ENCODE measurements at regions not wholly inside any gene's neighbourhood (a gene's known extent, or its start where the extent isn't known, plus 50 kb on each side); places are given as distances from the start of the nearest gene placed in this dataset.

GRCh38 chr11:134733646-134734045 is 321.6 kb upstream of the B3GAT1 start:
- intact Hi-C loops (cut with DNase I; ENCODE audit: low total_unique reads), result no loop called here
- TF ChIP-seq CTCF (IDR thresholded peaks at IDR 0.05) (no peak), POLR2A (IDR thresholded peaks at IDR 0.05) (no peak)
- WGBS, 2 donors, result 39 to 49% methylated on average over 9 of the region's 9 CpGs
- H3K4me3 ChIP-seq (ENCODE audit: low read depth, poor library complexity, severe bottlenecking), result no peak overlapping the region
- DNase-seq (ENCODE audit: low spot score in 2 of 2), result peak in 1 of 2 donors; percentile 65

DNA sequence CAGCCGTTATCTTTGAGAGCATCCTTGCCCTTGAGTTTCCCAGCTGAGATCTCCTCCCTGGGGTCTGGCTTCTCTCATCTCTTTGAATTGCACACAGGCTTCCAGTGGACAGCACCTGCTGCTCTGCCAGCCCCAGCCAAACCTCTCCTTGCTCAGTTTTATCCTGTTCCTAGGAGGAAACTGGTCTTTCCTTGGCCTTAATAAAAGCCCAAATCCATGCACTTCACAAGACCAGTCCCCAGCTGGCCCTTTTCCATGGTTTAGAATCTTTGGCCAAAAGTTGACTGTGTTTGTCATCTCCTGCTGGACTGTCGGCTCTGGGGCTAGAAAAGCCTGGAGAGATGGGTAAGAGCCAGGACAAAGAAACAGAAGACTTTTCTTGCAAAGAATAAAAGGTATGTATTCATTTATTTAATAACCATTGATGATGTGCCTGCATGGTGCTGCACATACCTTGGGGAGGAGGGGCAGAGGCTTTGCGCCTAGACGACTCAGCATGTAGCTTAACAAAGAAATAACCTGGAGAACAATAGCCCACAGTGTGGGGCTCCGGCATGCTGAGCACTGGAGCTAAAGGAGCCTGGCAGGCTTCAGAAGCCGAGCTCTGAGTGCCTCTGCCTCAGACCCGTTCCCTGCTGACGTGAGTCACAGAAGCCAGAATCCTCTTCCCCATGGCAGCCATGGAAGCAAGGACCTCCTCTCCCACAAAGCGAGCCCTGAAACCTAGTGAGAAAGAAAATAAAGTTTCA is 319.3 kb upstream of the B3GAT1 start:
- TF ChIP-seq CTCF (IDR thresholded peaks at IDR 0.05), result no peak
- no peak for TF ChIP-seq POLR2A (IDR thresholded peaks at IDR 0.05)
- intact Hi-C loops (cut with DNase I; ENCODE audit: low total_unique reads), result no loop called here
- 46 to 56% methylated on average over 9 of the region's 9 CpGs for WGBS, 2 donors

GRCh38 chr11:134730561-134731212 is 318.6 kb upstream of the B3GAT1 start:
- peak in 1 of 2 donors; percentile 70 for DNase-seq (ENCODE audit: low spot score in 2 of 2)
- intact Hi-C loops (cut with DNase I; ENCODE audit: low total_unique reads), result no loop called here
- TF ChIP-seq POLR2A (IDR thresholded peaks at IDR 0.05), result no peak
- no peak for TF ChIP-seq CTCF (IDR thresholded peaks at IDR 0.05)
- 43 to 47% methylated on average over 5 of the region's 5 CpGs for WGBS, 2 donors
- no peak overlapping the region for H3K4me3 ChIP-seq (ENCODE audit: low read depth, poor library complexity, severe bottlenecking)

More for the DNA sequence above, 319.3 kb upstream of the B3GAT1 start:
- H3K4me3 ChIP-seq (ENCODE audit: low read depth, poor library complexity, severe bottlenecking), result no peak overlapping the region
- DNase-seq (ENCODE audit: low spot score in 2 of 2), result peak in 1 of 2 donors; percentile 74

- intact Hi-C loops (cut with DNase I; ENCODE audit: low total_unique reads), result no loop called here
- WGBS, 2 donors, result 51 to 54% methylated on average over 4 of the region's 4 CpGs
- DNase-seq (ENCODE audit: low spot score in 2 of 2), result peak in 1 of 2 donors; percentile 68
- H3K4me3 ChIP-seq (ENCODE audit: low read depth, poor library complexity, severe bottlenecking), result no peak overlapping the region
- TF ChIP-seq CTCF (IDR thresholded peaks at IDR 0.05) (no peak), POLR2A (IDR thresholded peaks at IDR 0.05) (no peak)
Measured at GRCh38 chr11:134730101-134730500, 318.1 kb upstream of the B3GAT1 start.

GRCh38 chr11:134728186-134728585 is 316.1 kb upstream of the B3GAT1 start:
- H3K4me3 ChIP-seq (ENCODE audit: low read depth, poor library complexity, severe bottlenecking), result no peak overlapping the region
- peak in 1 of 2 donors; percentile 82 for DNase-seq (ENCODE audit: low spot score in 2 of 2)
- TF ChIP-seq CTCF (IDR thresholded peaks at IDR 0.05) (no peak), POLR2A (IDR thresholded peaks at IDR 0.05) (no peak)
- intact Hi-C loops (cut with DNase I; ENCODE audit: low total_unique reads), result no loop called here
- WGBS, 2 donors, result 84 to 89% methylated on average over 1 to 9 of the region's 9 CpGs

All from lower leg skin (tissue), 4 donors.